Smooth muscle cell (in vitro differentiated cells): ENCODE measurements at regions not wholly inside any gene's neighbourhood (a gene's known extent, or its start where the extent isn't known, plus 50 kb on each side); places are given as distances from the start of the nearest gene placed in this dataset.

Experiments
- DNase-seq: peaks from one replicate; lab custom pipeline; 2025; ENCODE audit not compliant: unreplicated experiment; lab: John Stamatoyannopoulos, UW
- H2AFZ ChIP-seq: fragments of 200-600 bp; sonication (generic); 2 replicates; pipeline ENCODE4 v1.6.0; 2016; ENCODE audit warnings: antibody characterized with exemption, low read depth, mild to moderate bottlenecking
- H3F3A ChIP-seq: fragments of 200-600 bp; sonication (generic); 2 replicates; pipeline ENCODE4 v1.6.0; 2017; ENCODE audit warnings: antibody characterized with exemption, low read depth
- H3K27ac ChIP-seq: fragments of 200-600 bp; sonication (generic); 2 replicates; pipeline ENCODE4 v1.5.1; 2016; ENCODE audit warnings: low read depth, mild to moderate bottlenecking
- H3K27me3 ChIP-seq: fragments of 200-600 bp; sonication (generic); 2 replicates; pipeline ENCODE4 v1.6.1; 2016; ENCODE audit warnings: low read depth, mild to moderate bottlenecking
- H3K36me3 ChIP-seq: fragments of 200-600 bp; sonication (generic); 2 replicates; pipeline ENCODE4 v1.5.1; 2016; ENCODE audit warnings: low read depth
- H3K4me1 ChIP-seq: fragments of 200-600 bp; sonication (generic); 2 replicates; pipeline ENCODE4 v1.5.1; 2016; ENCODE audit warnings: low read depth
- H3K4me2 ChIP-seq: fragments of 200-600 bp; sonication (generic); 2 replicates; pipeline ENCODE4 v1.6.0; 2016; ENCODE audit warnings: mild to moderate bottlenecking
- H3K4me3 ChIP-seq: fragments of 200-600 bp; sonication (generic); 2 replicates; pipeline ENCODE4 v1.5.1; 2016; ENCODE audit warnings: mild to moderate bottlenecking
- H3K79me2 ChIP-seq: fragments of 200-600 bp; sonication (generic); 2 replicates; pipeline ENCODE4 v1.6.0; 2016; ENCODE audit warnings: low read depth, mild to moderate bottlenecking
- H3K9ac ChIP-seq: fragments of 200-600 bp; sonication (generic); 2 replicates; pipeline ENCODE4 v1.6.0; 2016; ENCODE audit warnings: low read depth
- H3K9me3 ChIP-seq: fragments of 200-600 bp; sonication (generic); replicated peaks from 2 replicates; pipeline ENCODE4 v1.5.1; 2016; ENCODE audit warnings: low read depth
- H4K20me1 ChIP-seq: fragments of 200-600 bp; sonication (generic); 2 replicates; pipeline ENCODE4 v1.6.0; 2016; ENCODE audit warnings: low read depth
- CTCF ChIP-seq: fragments of 200-600 bp; sonication (generic); IDR thresholded peaks from 2 replicates; pipeline ENCODE4 v1.5.1; 2017; ENCODE audit warnings: borderline replicate concordance, mild to moderate bottlenecking, antibody characterized with exemption; ENCODE audit not compliant: insufficient read depth, poor library complexity, severe bottlenecking
- WGBS: methylation state at CpG from one replicate; pipeline ENCODE4 v1.1.7; 2016; ENCODE audit warnings: low lambda C conversion rate; 5-methylcytosine and 5-hydroxymethylcytosine counted together

DNA sequence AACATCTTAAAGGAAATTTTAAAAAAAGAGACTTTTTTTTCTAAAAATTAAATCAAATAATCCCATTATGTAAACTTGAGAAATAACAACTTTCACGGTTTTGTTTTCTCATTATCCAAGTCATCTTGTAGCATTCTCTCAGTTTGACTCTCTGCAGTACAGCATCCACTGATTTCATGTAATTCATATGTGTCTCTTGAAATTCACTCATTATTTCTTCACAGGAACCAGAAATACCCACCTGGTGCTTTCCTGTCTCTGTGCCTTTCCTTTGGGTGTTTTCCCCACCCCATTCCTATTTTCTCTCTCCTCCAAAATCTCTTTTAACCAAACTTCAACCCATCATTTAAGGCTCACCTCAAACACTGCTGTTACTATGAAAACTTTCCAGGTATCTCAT lies 116.1 kb upstream of the STK17B start:
- Histone ChIP-seq H3K4me1 (no peaks in the 10 kb centered on the region), H3K79me2 (no peaks in the 10 kb centered on the region), H3K27ac (no peak overlapping the region), H3K9me3 (no peaks in the 10 kb centered on the region), H3K4me3 (no peak overlapping the region), H3K36me3 (no peaks in the 10 kb centered on the region), H3K9ac (no peak overlapping the region), H3F3A (no peaks in the 10 kb centered on the region), H3K27me3 (no peaks in the 10 kb centered on the region), H4K20me1 (no peaks in the 10 kb centered on the region), H2AFZ (no peak overlapping the region), H3K4me2 (no peak overlapping the region)
- WGBS = 95% methylated on average over 1 of the region's 1 CpG
- no peak for DNase-seq
- TF ChIP-seq CTCF = no peak

GRCh38 chr2:196288006-196288538 lies 116.7 kb upstream of the STK17B start:
- no peaks in the 10 kb centered on the region for H4K20me1 ChIP-seq
- H2AFZ ChIP-seq = no peak overlapping the region
- no peak overlapping the region for H3K27ac ChIP-seq
- H3K9ac ChIP-seq = no peak overlapping the region
- H3F3A ChIP-seq = no peaks in the 10 kb centered on the region
- no peaks in the 10 kb centered on the region for H3K36me3 ChIP-seq
- no peaks in the 10 kb centered on the region for H3K9me3 ChIP-seq
- no peak for TF ChIP-seq CTCF
- H3K4me1 ChIP-seq = no peaks in the 10 kb centered on the region
- WGBS = 80% methylated on average over 5 of the region's 5 CpGs
- H3K79me2 ChIP-seq = no peaks in the 10 kb centered on the region
- no peak overlapping the region for H3K4me3 ChIP-seq
- H3K4me2 ChIP-seq = no peak overlapping the region
- no peak for DNase-seq
- no peaks in the 10 kb centered on the region for H3K27me3 ChIP-seq

- Histone ChIP-seq H3F3A (no peaks in the 10 kb centered on the region), H2AFZ (no peak overlapping the region), H3K36me3 (no peaks in the 10 kb centered on the region), H3K4me1 (no peaks in the 10 kb centered on the region), H3K4me3 (no peak overlapping the region), H3K79me2 (no peaks in the 10 kb centered on the region), H3K27me3 (no peaks in the 10 kb centered on the region), H3K4me2 (no peak overlapping the region), H3K9me3 (no peaks in the 10 kb centered on the region), H3K9ac (no peak overlapping the region), H4K20me1 (no peaks in the 10 kb centered on the region), H3K27ac (no peak overlapping the region)
- no peak for TF ChIP-seq CTCF
- no peak for DNase-seq
- 69% methylated on average over 2 of the region's 2 CpGs for WGBS
These were observed 117.6 kb upstream of the STK17B start for GRCh38 chr2:196289000-196289399.

DNA sequence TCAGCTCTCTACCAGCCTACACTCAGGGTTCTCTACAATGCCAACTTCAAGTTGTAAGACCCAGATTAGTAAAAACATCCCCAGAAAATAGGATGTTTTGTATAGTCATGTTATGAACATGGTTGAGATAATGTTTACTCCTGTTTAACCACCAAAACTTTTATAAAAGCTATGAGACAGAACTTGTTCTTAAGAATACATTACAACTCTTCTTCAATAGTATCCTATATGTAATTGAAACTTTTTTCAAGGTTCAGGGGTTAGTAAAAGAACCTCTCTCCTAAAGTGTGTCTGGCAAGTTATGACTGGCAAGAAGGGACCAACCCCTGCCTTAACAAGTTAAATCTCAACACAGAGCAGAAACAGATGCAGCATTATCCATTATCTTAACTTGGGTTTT lies 118.8 kb upstream of the STK17B start:
- Histone ChIP-seq H3K4me3 (no peak overlapping the region), H2AFZ (no peak overlapping the region), H3K9me3 (no peaks in the 10 kb centered on the region), H3F3A (no peaks in the 10 kb centered on the region), H3K4me1 (no peaks in the 10 kb centered on the region), H3K4me2 (peak overlapping the region; percentile 10), H3K27ac (no peak overlapping the region), H4K20me1 (no peaks in the 10 kb centered on the region), H3K9ac (no peak overlapping the region), H3K27me3 (no peaks in the 10 kb centered on the region), H3K79me2 (no peaks in the 10 kb centered on the region), H3K36me3 (no peaks in the 10 kb centered on the region)
- DNase-seq = no peak
- no peak for TF ChIP-seq CTCF
